ENCODE measurements at regions not wholly inside any gene's neighbourhood (a gene's known extent, or its start where the extent isn't known, plus 50 kb on each side); places are given as distances from the start of the nearest gene placed in this dataset.
A peak's percentile ranks its signal among the peaks of the same experiment; 100 is the strongest.

GRCh38 chr3:33919312-33920120 lies 121.1 kb downstream of the PDCD6IP start:
- Histone ChIP-seq H3K36me3 (ENCODE audit: control insufficient read depth, insufficient read depth, low read length) (no peaks in the 10 kb centered on the region), H3K4me3 (ENCODE audit: low read depth, low read length) (no peak overlapping the region), H3K4me1 (ENCODE audit: control insufficient read depth, insufficient read depth, low read length) (peaks cover 19% of the 10 kb centered on the region), H3K27ac (ENCODE audit: low read depth, low read length) (no peak overlapping the region), H3K27me3 (ENCODE audit: control insufficient read depth, insufficient read depth, low read length) (no peaks in the 10 kb centered on the region), H3K9me3 (ENCODE audit: control insufficient read depth, insufficient read depth, low read length) (no peaks in the 10 kb centered on the region)
- 36% methylated on average over 7 of the region's 7 CpGs for WGBS (ENCODE audit: insufficient coverage)
- peak in 5 of 6 donors; percentile 48 to 85 (median 52) for DNase-seq (ENCODE audit: low read depth in 4 of 6, low spot score in 6 of 6)

- WGBS (ENCODE audit: insufficient coverage): no CpG with 5 or more reads among the region's 4 CpGs
These were observed 122.1 kb downstream of the PDCD6IP start for GRCh38 chr3:33920511-33920910.

GRCh38 chr3:33921608-33922007 lies 123.2 kb downstream of the PDCD6IP start:
- Histone ChIP-seq H3K36me3 (ENCODE audit: control insufficient read depth, insufficient read depth, low read length) (no peaks in the 10 kb centered on the region), H3K27ac (ENCODE audit: low read depth, low read length) (no peak overlapping the region), H3K27me3 (ENCODE audit: control insufficient read depth, insufficient read depth, low read length) (no peaks in the 10 kb centered on the region), H3K4me1 (ENCODE audit: control insufficient read depth, insufficient read depth, low read length) (peaks cover 8% of the 10 kb centered on the region), H3K4me3 (ENCODE audit: low read depth, low read length) (no peak overlapping the region), H3K9me3 (ENCODE audit: control insufficient read depth, insufficient read depth, low read length) (no peaks in the 10 kb centered on the region)
- WGBS (ENCODE audit: insufficient coverage): 80% methylated on average over 2 of the region's 2 CpGs
- DNase-seq (ENCODE audit: low read depth in 4 of 6, low spot score in 6 of 6): no peak

More at GRCh38 chr3:33920511-33920910, 122.1 kb downstream of the PDCD6IP start:
- H3K4me1 ChIP-seq (ENCODE audit: control insufficient read depth, insufficient read depth, low read length): peaks cover 15% of the 10 kb centered on the region
- no peak overlapping the region for H3K4me3 ChIP-seq (ENCODE audit: low read depth, low read length)
- no peak for DNase-seq (ENCODE audit: low read depth in 4 of 6, low spot score in 6 of 6)
- H3K27me3 ChIP-seq (ENCODE audit: control insufficient read depth, insufficient read depth, low read length): no peaks in the 10 kb centered on the region
- H3K36me3 ChIP-seq (ENCODE audit: control insufficient read depth, insufficient read depth, low read length): no peaks in the 10 kb centered on the region
- no peak overlapping the region for H3K27ac ChIP-seq (ENCODE audit: low read depth, low read length)
- H3K9me3 ChIP-seq (ENCODE audit: control insufficient read depth, insufficient read depth, low read length): no peaks in the 10 kb centered on the region

GRCh38 chr3:33926998-33927605 lies 128.7 kb downstream of the PDCD6IP start:
- 75% methylated on average over 1 of the region's 3 CpGs for WGBS (ENCODE audit: insufficient coverage)

GRCh38 chr3:33929813-33930212 lies 131.4 kb downstream of the PDCD6IP start:
- WGBS (ENCODE audit: insufficient coverage): 100% methylated on average over 1 of the region's 2 CpGs
- Histone ChIP-seq H3K4me1 (ENCODE audit: control insufficient read depth, insufficient read depth, low read length) (peaks cover 3% of the 10 kb centered on the region), H3K9me3 (ENCODE audit: control insufficient read depth, insufficient read depth, low read length) (no peaks in the 10 kb centered on the region), H3K27ac (ENCODE audit: low read depth, low read length) (no peak overlapping the region), H3K27me3 (ENCODE audit: control insufficient read depth, insufficient read depth, low read length) (no peaks in the 10 kb centered on the region), H3K4me3 (ENCODE audit: low read depth, low read length) (no peak overlapping the region), H3K36me3 (ENCODE audit: control insufficient read depth, insufficient read depth, low read length) (no peaks in the 10 kb centered on the region)
- no peak for DNase-seq (ENCODE audit: low read depth in 4 of 6, low spot score in 6 of 6)

More at GRCh38 chr3:33926998-33927605, 128.7 kb downstream of the PDCD6IP start:
- H3K9me3 ChIP-seq (ENCODE audit: control insufficient read depth, insufficient read depth, low read length): no peaks in the 10 kb centered on the region
- H3K4me3 ChIP-seq (ENCODE audit: low read depth, low read length): no peak overlapping the region
- H3K36me3 ChIP-seq (ENCODE audit: control insufficient read depth, insufficient read depth, low read length): no peaks in the 10 kb centered on the region
- DNase-seq (ENCODE audit: low read depth in 4 of 6, low spot score in 6 of 6): no peak
- no peak overlapping the region for H3K27ac ChIP-seq (ENCODE audit: low read depth, low read length)
- H3K27me3 ChIP-seq (ENCODE audit: control insufficient read depth, insufficient read depth, low read length): no peaks in the 10 kb centered on the region
- H3K4me1 ChIP-seq (ENCODE audit: control insufficient read depth, insufficient read depth, low read length): no peaks in the 10 kb centered on the region

- Histone ChIP-seq H3K9me3 (ENCODE audit: control insufficient read depth, insufficient read depth, low read length) (no peaks in the 10 kb centered on the region), H3K27me3 (ENCODE audit: control insufficient read depth, insufficient read depth, low read length) (no peaks in the 10 kb centered on the region), H3K27ac (ENCODE audit: low read depth, low read length) (no peak overlapping the region), H3K36me3 (ENCODE audit: control insufficient read depth, insufficient read depth, low read length) (no peaks in the 10 kb centered on the region), H3K4me1 (ENCODE audit: control insufficient read depth, insufficient read depth, low read length) (peaks cover 3% of the 10 kb centered on the region), H3K4me3 (ENCODE audit: low read depth, low read length) (no peak overlapping the region)
- no peak for DNase-seq (ENCODE audit: low read depth in 4 of 6, low spot score in 6 of 6)
These were observed 133.1 kb downstream of the PDCD6IP start for GRCh38 chr3:33931512-33931911.

GRCh38 chr3:33932010-33932764 lies 133.8 kb downstream of the PDCD6IP start:
- Histone ChIP-seq H3K27ac (ENCODE audit: low read depth, low read length) (no peak overlapping the region), H3K4me1 (ENCODE audit: control insufficient read depth, insufficient read depth, low read length) (peaks cover 3% of the 10 kb centered on the region), H3K9me3 (ENCODE audit: control insufficient read depth, insufficient read depth, low read length) (no peaks in the 10 kb centered on the region), H3K4me3 (ENCODE audit: low read depth, low read length) (no peak overlapping the region), H3K36me3 (ENCODE audit: control insufficient read depth, insufficient read depth, low read length) (no peaks in the 10 kb centered on the region), H3K27me3 (ENCODE audit: control insufficient read depth, insufficient read depth, low read length) (no peaks in the 10 kb centered on the region)
- WGBS (ENCODE audit: insufficient coverage): 100% methylated on average over 2 of the region's 6 CpGs
- DNase-seq (ENCODE audit: low read depth in 4 of 6, low spot score in 6 of 6): peak in 1 of 6 donors; percentile 72

GRCh38 chr3:33936171-33936920 lies 137.9 kb downstream of the PDCD6IP start:
- Histone ChIP-seq H3K36me3 (ENCODE audit: control insufficient read depth, insufficient read depth, low read length) (no peaks in the 10 kb centered on the region), H3K9me3 (ENCODE audit: control insufficient read depth, insufficient read depth, low read length) (no peaks in the 10 kb centered on the region), H3K4me1 (ENCODE audit: control insufficient read depth, insufficient read depth, low read length) (peaks cover 3% of the 10 kb centered on the region), H3K27ac (ENCODE audit: low read depth, low read length) (no peak overlapping the region), H3K27me3 (ENCODE audit: control insufficient read depth, insufficient read depth, low read length) (no peaks in the 10 kb centered on the region), H3K4me3 (ENCODE audit: low read depth, low read length) (no peak overlapping the region)
- DNase-seq (ENCODE audit: low read depth in 4 of 6, low spot score in 6 of 6): no peak
- WGBS (ENCODE audit: insufficient coverage): 93% methylated on average over 1 of the region's 3 CpGs

- no peaks in the 10 kb centered on the region for H3K9me3 ChIP-seq (ENCODE audit: control insufficient read depth, insufficient read depth, low read length)
- H3K4me1 ChIP-seq (ENCODE audit: control insufficient read depth, insufficient read depth, low read length): peaks cover 3% of the 10 kb centered on the region
- no peaks in the 10 kb centered on the region for H3K36me3 ChIP-seq (ENCODE audit: control insufficient read depth, insufficient read depth, low read length)
- H3K27me3 ChIP-seq (ENCODE audit: control insufficient read depth, insufficient read depth, low read length): no peaks in the 10 kb centered on the region
- peak in 1 of 6 donors; percentile 78 for DNase-seq (ENCODE audit: low read depth in 4 of 6, low spot score in 6 of 6)
- H3K27ac ChIP-seq (ENCODE audit: low read depth, low read length): no peak overlapping the region
- no CpG with 5 or more reads among the region's 1 CpG for WGBS (ENCODE audit: insufficient coverage)
- no peak overlapping the region for H3K4me3 ChIP-seq (ENCODE audit: low read depth, low read length)
These were observed 138.6 kb downstream of the PDCD6IP start for GRCh38 chr3:33936921-33937525.

Measured in spinal cord (tissue), 9 donors.